PC-9 (cell line): ENCODE measurements at regions not wholly inside any gene's neighbourhood (a gene's known extent, or its start where the extent isn't known, plus 50 kb on each side); places are given as distances from the start of the nearest gene placed in this dataset.
A peak's percentile ranks its signal among the peaks of the same experiment; 100 is the strongest.

Experiments used
- BruUV-seq: library from RNA; stranded (reverse); fragments of 400-500 nt; replicated peaks from 2 replicates; lab custom pipeline; 2021; lab: Mats Ljungman, UMichigan
- CTCF ChIA-PET: fragments of 300-600 bp; sonication (Branson Sonifier 250); formaldehyde crosslinking; loops from one replicate; lab custom pipeline; 2022; ENCODE audit warnings: antibody characterized with exemption; lab: Charles Lee
- POLR2A ChIA-PET: fragments of 300-600 bp; sonication (Branson Sonifier 250); formaldehyde crosslinking; loops from one replicate; lab custom pipeline; 2022; ENCODE audit warnings: antibody characterized with exemption; ENCODE audit not compliant: unreplicated experiment; lab: Charles Lee
- DNase-seq, 2 experiments: peaks; one replicate each; pipeline versions ENCODE4 v3.0.0 to v3.0.0-alpha.2; 2015 to 2022; ENCODE audit warnings: mixed read lengths in 1 of 2
- H2AFZ ChIP-seq: fragments of 200-600 bp; sonication (generic); 2 replicates; pipeline ENCODE4 v1.8.1; 2017; ENCODE audit warnings: antibody characterized with exemption
- H3F3A ChIP-seq: fragments of 200-600 bp; sonication (generic); 2 replicates; pipeline ENCODE4 v1.8.1; 2017; ENCODE audit warnings: antibody characterized with exemption, mild to moderate bottlenecking, low read depth; ENCODE audit not compliant: insufficient read depth
- H3K27ac ChIP-seq: fragments of 200-600 bp; sonication (generic); 2 replicates; pipeline ENCODE4 v1.6.1; 2016; ENCODE audit warnings: mixed run types
- H3K27me3 ChIP-seq: fragments of 200-600 bp; sonication (generic); 2 replicates; pipeline ENCODE4 v1.6.1; 2016; ENCODE audit warnings: low read depth, mixed run types; ENCODE audit not compliant: insufficient read depth
- H3K36me3 ChIP-seq: fragments of 200-600 bp; sonication (generic); 2 replicates; pipeline ENCODE4 v1.6.1; 2016; ENCODE audit warnings: low read depth, mixed run types
- H3K4me1 ChIP-seq: fragments of 200-600 bp; sonication (generic); replicated peaks from 2 replicates; pipeline ENCODE4 v1.6.1; 2016; ENCODE audit warnings: mixed run types; ENCODE audit not compliant: insufficient read depth
- H3K4me2 ChIP-seq: fragments of 200-600 bp; sonication (generic); 2 replicates; pipeline ENCODE4 v1.6.1; 2017; ENCODE audit warnings: mixed run types
- H3K4me3 ChIP-seq: fragments of 200-600 bp; sonication (generic); 2 replicates; pipeline ENCODE4 v1.6.1; 2016; ENCODE audit warnings: mixed run types
- H3K79me2 ChIP-seq: fragments of 200-600 bp; sonication (generic); 2 replicates; pipeline ENCODE4 v1.6.1; 2017; ENCODE audit warnings: low read depth, mixed run types
- H3K9me2 ChIP-seq: fragments of 200-600 bp; sonication (generic); 2 replicates; pipeline ENCODE4 v1.8.1; 2017; ENCODE audit warnings: mild to moderate bottlenecking; ENCODE audit not compliant: insufficient read depth
- H3K9me3 ChIP-seq: fragments of 200-600 bp; sonication (generic); 2 replicates; pipeline ENCODE4 v1.8.1; 2016; ENCODE audit warnings: low read depth; ENCODE audit not compliant: insufficient read depth
- H4K20me1 ChIP-seq: fragments of 200-600 bp; sonication (generic); 2 replicates; pipeline ENCODE4 v1.8.1; 2017; ENCODE audit not compliant: insufficient read depth
- EZH2 ChIP-seq: fragments of 200-600 bp; sonication (generic); IDR thresholded peaks from 2 replicates; pipeline ENCODE4 v1.8.0; 2017; ENCODE audit warnings: antibody characterized with exemption, low read depth
- intact Hi-C: fragments of 100-400 bp; cut with micrococcal nuclease; formaldehyde crosslinking; loops from one replicate; pipeline ENCODE4 v1.10.0; 2022; ENCODE audit not compliant: unreplicated experiment
- TF ChIP-seq, protein P1 (sequence below): fragments of 200-600 bp; sonication (generic); conservative IDR thresholded peaks from 2 replicates; pipeline ENCODE4 v1.6.1; 2017; ENCODE audit warnings: mixed run types, antibody characterized with exemption, mild to moderate bottlenecking, moderate library complexity

DNA sequence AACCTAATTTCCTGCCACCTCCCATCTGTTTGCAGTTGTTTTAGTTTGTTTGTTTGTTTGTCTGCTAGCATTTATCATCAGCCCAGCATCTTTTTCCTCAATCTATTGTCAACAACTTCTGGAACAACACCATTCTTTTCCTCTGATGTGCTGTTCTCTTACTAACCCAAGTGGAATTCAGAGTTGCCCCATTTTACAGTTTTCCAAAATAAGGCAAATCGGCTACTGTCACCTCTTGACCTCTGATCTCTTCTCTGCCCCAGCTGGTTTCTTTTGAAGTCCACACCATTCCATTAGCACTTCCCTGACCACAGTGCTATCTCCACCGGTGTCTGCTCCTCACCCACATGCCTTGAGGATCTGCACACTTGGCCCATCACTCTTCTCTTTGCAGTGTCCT is 102.4 kb downstream of the EFNB2 start:
- Histone ChIP-seq H3K79me2 (no peaks in the 10 kb centered on the region), H3K4me3 (peak overlapping the region; percentile 1; the same call in 1 of the 2 replicates), H3K36me3 (no peaks in the 10 kb centered on the region), H3K27ac (peak overlapping the region; percentile 92), H3K4me1 (peaks cover 21% of the 10 kb centered on the region), H3K9me2 (no peaks in the 10 kb centered on the region), H3K4me2 (peak overlapping the region; percentile 50), H3K9me3 (no peaks in the 10 kb centered on the region), H4K20me1 (no peaks in the 10 kb centered on the region), H3K27me3 (no peaks in the 10 kb centered on the region), H3F3A (peaks cover 26% of the 10 kb centered on the region), H2AFZ (peak overlapping the region; percentile 59)
- ChIA-PET POLR2A (no interaction called here), CTCF (no interaction called here)
- TF ChIP-seq, protein P1, sequence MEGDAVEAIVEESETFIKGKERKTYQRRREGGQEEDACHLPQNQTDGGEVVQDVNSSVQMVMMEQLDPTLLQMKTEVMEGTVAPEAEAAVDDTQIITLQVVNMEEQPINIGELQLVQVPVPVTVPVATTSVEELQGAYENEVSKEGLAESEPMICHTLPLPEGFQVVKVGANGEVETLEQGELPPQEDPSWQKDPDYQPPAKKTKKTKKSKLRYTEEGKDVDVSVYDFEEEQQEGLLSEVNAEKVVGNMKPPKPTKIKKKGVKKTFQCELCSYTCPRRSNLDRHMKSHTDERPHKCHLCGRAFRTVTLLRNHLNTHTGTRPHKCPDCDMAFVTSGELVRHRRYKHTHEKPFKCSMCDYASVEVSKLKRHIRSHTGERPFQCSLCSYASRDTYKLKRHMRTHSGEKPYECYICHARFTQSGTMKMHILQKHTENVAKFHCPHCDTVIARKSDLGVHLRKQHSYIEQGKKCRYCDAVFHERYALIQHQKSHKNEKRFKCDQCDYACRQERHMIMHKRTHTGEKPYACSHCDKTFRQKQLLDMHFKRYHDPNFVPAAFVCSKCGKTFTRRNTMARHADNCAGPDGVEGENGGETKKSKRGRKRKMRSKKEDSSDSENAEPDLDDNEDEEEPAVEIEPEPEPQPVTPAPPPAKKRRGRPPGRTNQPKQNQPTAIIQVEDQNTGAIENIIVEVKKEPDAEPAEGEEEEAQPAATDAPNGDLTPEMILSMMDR, result no peak
- TF ChIP-seq EZH2, result no peak
- TSS peak; percentile 84 for BruUV-seq
- peak in 1 of 2 experiments; percentile 82 for DNase-seq
- intact Hi-C loops, result loop anchor here (2.0 to 5.0 kb wide), 3 partner anchors 40 to 331 kb away; no protein-coding TSS in a partner anchor

DNA sequence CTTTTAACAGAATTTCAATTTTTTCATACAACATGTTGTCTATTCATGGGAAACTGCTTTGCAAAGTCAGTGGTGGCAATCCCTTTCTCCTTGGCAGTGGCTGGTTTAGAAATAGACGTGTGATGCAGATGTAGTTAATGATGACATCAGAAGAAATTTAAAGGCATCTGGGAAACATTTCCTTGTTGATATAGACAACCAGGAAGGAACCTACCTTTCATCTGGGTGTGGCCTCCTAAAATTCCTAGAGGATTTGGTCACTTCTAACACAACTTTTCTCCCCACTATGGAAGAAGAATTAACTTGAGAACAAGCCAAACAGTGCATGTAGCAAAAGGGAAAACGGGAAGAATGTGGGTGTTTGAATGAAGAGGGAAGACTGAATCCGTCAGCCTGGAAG is 102.8 kb downstream of the EFNB2 start:
- Histone ChIP-seq H3K4me2 (peak overlapping the region; percentile 50), H3K9me3 (no peaks in the 10 kb centered on the region), H3K4me3 (peak overlapping the region; percentile 1; the same call in 1 of the 2 replicates), H3K4me1 (peaks cover 21% of the 10 kb centered on the region), H3K79me2 (no peaks in the 10 kb centered on the region), H3K27me3 (no peaks in the 10 kb centered on the region), H2AFZ (peak overlapping the region; percentile 59), H3F3A (peaks cover 26% of the 10 kb centered on the region), H4K20me1 (no peaks in the 10 kb centered on the region), H3K27ac (peak overlapping the region; percentile 92), H3K9me2 (no peaks in the 10 kb centered on the region), H3K36me3 (no peaks in the 10 kb centered on the region)
- peak; percentile 19 to 97 for DNase-seq
- POLR2A ChIA-PET, result no interaction called here
- intact Hi-C loops, result loop anchor here (2.0 to 5.0 kb wide), 3 partner anchors 40 to 330 kb away; no protein-coding TSS in a partner anchor
- no peak for TF ChIP-seq EZH2
- TF ChIP-seq, protein P1, result no peak
- CTCF ChIA-PET, result no interaction called here
- no TSS peak for BruUV-seq

DNA sequence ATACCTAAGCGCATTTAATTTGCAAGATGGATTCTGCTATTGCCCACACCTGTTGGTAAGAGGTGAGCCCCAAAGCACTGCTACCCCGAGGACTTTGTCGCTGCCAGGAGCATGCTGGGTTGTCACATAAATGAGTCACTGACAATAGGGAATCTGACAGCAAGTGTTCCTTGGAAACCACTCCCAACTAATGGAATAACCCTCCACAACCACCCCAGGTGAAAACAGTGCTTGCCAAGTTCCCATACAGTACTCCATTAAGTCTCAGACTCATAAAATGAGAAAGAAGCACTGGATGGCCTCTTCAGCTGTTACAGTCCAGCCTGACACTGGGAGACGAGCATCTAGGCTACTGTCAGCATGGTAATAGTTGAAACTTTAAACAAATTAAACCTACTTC is 108.6 kb downstream of the EFNB2 start:
- Histone ChIP-seq H3K9me2 (no peaks in the 10 kb centered on the region), H2AFZ (no peak overlapping the region), H3K79me2 (no peaks in the 10 kb centered on the region), H3F3A (peaks cover 6% of the 10 kb centered on the region; the same call in 1 of the 2 replicates), H3K27ac (no peak overlapping the region), H3K27me3 (no peaks in the 10 kb centered on the region), H4K20me1 (no peaks in the 10 kb centered on the region), H3K4me3 (no peak overlapping the region), H3K9me3 (no peaks in the 10 kb centered on the region), H3K4me2 (no peak overlapping the region), H3K36me3 (no peaks in the 10 kb centered on the region), H3K4me1 (peaks cover 6% of the 10 kb centered on the region)
- DNase-seq, result no peak
- CTCF ChIA-PET, result no interaction called here
- intact Hi-C loops, result no loop called here
- TF ChIP-seq EZH2, result no peak
- TF ChIP-seq, protein P1, result no peak
- POLR2A ChIA-PET, result no interaction called here
- BruUV-seq, result no TSS peak
